DND-41 (cell line): ENCODE measurements at regions not wholly inside any gene's neighbourhood (a gene's known extent, or its start where the extent isn't known, plus 50 kb on each side); places are given as distances from the start of the nearest gene placed in this dataset.

ENCODE experiments used
- CTCF ChIP-seq: IDR thresholded peaks from 2 replicates; pipeline ENCODE4 v1.5.1; 2012; ENCODE audit warnings: borderline replicate concordance, low read length, moderate library complexity, mild to moderate bottlenecking; ENCODE audit not compliant: poor library complexity, severe bottlenecking; ENCODE audit errors: extremely low read depth
- EZH2 ChIP-seq: IDR thresholded peaks from 3 replicates; pipeline ENCODE4 v1.6.1; 2012; ENCODE audit warnings: borderline replicate concordance, low read depth, mild to moderate bottlenecking, moderate library complexity, low read length, inconsistent platforms; ENCODE audit not compliant: severe bottlenecking

- no peak for TF ChIP-seq CTCF
- no peak for TF ChIP-seq EZH2
These were observed 196.7 kb upstream of the ADAMTS9 start for GRCh38 chr3:64884536-64884935.
